ENCODE measurements at regions not wholly inside any gene's neighbourhood (a gene's known extent, or its start where the extent isn't known, plus 50 kb on each side); places are given as distances from the start of the nearest gene placed in this dataset.

DNA sequence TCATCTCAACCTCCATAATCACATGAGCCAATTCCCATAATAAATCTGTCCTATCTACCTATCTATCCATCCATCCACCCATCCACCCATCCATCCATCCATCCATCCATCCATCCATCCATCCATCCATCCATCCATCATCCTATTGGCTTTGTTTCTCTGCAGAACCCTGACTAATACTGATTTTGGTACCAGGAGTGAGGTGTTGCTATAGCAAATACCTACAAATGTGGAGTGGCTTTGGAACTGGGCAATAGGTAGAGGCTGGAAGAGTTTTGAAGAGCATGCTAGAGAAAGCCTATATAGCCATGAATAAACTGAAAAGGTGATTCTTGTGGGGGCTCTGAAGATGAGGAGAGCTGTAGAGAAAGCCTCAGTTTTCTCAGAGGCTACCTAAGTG, 88.7 kb upstream of the ANKRD28 start:
- TF ChIP-seq POLR2A (IDR thresholded peaks at IDR 0.05), result no peak
- TF ChIP-seq, protein P1, sequence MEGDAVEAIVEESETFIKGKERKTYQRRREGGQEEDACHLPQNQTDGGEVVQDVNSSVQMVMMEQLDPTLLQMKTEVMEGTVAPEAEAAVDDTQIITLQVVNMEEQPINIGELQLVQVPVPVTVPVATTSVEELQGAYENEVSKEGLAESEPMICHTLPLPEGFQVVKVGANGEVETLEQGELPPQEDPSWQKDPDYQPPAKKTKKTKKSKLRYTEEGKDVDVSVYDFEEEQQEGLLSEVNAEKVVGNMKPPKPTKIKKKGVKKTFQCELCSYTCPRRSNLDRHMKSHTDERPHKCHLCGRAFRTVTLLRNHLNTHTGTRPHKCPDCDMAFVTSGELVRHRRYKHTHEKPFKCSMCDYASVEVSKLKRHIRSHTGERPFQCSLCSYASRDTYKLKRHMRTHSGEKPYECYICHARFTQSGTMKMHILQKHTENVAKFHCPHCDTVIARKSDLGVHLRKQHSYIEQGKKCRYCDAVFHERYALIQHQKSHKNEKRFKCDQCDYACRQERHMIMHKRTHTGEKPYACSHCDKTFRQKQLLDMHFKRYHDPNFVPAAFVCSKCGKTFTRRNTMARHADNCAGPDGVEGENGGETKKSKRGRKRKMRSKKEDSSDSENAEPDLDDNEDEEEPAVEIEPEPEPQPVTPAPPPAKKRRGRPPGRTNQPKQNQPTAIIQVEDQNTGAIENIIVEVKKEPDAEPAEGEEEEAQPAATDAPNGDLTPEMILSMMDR (IDR thresholded peaks at IDR 0.05), result no peak
